A549 (cell line): ENCODE measurements at regions not wholly inside any gene's neighbourhood (a gene's known extent, or its start where the extent isn't known, plus 50 kb on each side); places are given as distances from the start of the nearest gene placed in this dataset.

Source experiments
- ATAC-seq, 2 experiments: fragments of 200-7000 bp in 1 of 2; fragments of >200 bp in 1 of 2; cut with Nextera tagmentation in 1 of 2; cut with Tn5 transposase in 1 of 2; 3 replicates each; pipeline versions ENCODE4 v1.8.0 to v1.9.1; 2018 to 2020; ENCODE audit warnings: mild to moderate bottlenecking in 1 of 2, moderate library complexity in 1 of 2
- CTCF ChIA-PET: fragments of 300-600 bp; sonication (Branson Sonifier 250); formaldehyde crosslinking; extraction: SDS; loops from one replicate; lab custom pipeline; 2021; ENCODE audit warnings: antibody characterized with exemption, inconsistent platforms; lab: Yijun Ruan, JAX
- POLR2A ChIA-PET: fragments of 350-600 bp; formaldehyde crosslinking; extraction: SDS; loops from one replicate; lab custom pipeline; 2021; ENCODE audit warnings: antibody characterized with exemption, inconsistent platforms; lab: Yijun Ruan, JAX
- DNase-seq, 2 experiments: peaks; one replicate each; pipeline versions ENCODE4 v3.0.0 to v3.0.0-alpha.2; 2011 to 2016; ENCODE audit warnings: low read depth in 1 of 2, low spot score in 1 of 2
- FAIRE-seq: peaks from 2 replicates; lab custom pipeline; 2011; peaks lifted over from hg19 to GRCh38; lab: Jason Lieb, UNC
- H3K27ac ChIP-seq, 2 experiments: fragments of >200 bp; sonication (Bioruptor Twin); formaldehyde crosslinking; 3 replicates each; pipeline ENCODE4 v1.5.1; 2016 to 2017
- H3K4me1 ChIP-seq: fragments of >200 bp; sonication (Bioruptor Twin); formaldehyde crosslinking; 3 replicates; pipeline ENCODE4 v1.6.1; 2016
- H3K4me2 ChIP-seq: fragments of >200 bp; sonication (Bioruptor Twin); formaldehyde crosslinking; 3 replicates; pipeline ENCODE4 v1.6.1; 2016
- H3K4me3 ChIP-seq: fragments of >200 bp; sonication (Bioruptor Twin); formaldehyde crosslinking; 3 replicates; pipeline ENCODE4 v1.5.1; 2016
- H3K9me3 ChIP-seq: fragments of >200 bp; sonication (Bioruptor Twin); formaldehyde crosslinking; 3 replicates; pipeline ENCODE4 v1.6.1; 2016
- ATOH8 ChIP-seq: fragments of 250-450 bp; sonication (Bioruptor Pico); IDR thresholded peaks from 2 replicates; pipeline ENCODE4 v1.5.0; 2020; ENCODE audit warnings: low read depth, mild to moderate bottlenecking, moderate library complexity
- BCL3 ChIP-seq: fragments of >200 bp; sonication (Bioruptor Twin); formaldehyde crosslinking; IDR thresholded peaks from 3 replicates; pipeline ENCODE4 v1.6.1; 2016
- BHLHE40 ChIP-seq: IDR thresholded peaks from 2 replicates; pipeline ENCODE4 v1.6.1; 2012; ENCODE audit warnings: low read depth, low read length, inconsistent platforms
- CBX2 ChIP-seq: fragments of 200-600 bp; sonication (generic); IDR thresholded peaks from 2 replicates; pipeline ENCODE4 v1.6.1; 2016; ENCODE audit warnings: low read depth, mild to moderate bottlenecking, borderline replicate concordance
- CEBPB ChIP-seq, 2 experiments: fragments of >200 bp in 1 of 2; sonication (Bioruptor Twin) in 1 of 2; formaldehyde crosslinking in 1 of 2; IDR thresholded peaks; 2 replicates each; pipeline ENCODE4 v1.6.1; 2012 to 2016
- CHD2 ChIP-seq: fragments of 150-350 bp; IDR thresholded peaks from 2 replicates; pipeline ENCODE4 v1.6.1; 2014; ENCODE audit warnings: low read length; ENCODE audit not compliant: partially characterized antibody
- CHD4 ChIP-seq: fragments of 200-600 bp; sonication (generic); IDR thresholded peaks from 2 replicates; pipeline ENCODE4 v1.6.1; 2016; ENCODE audit warnings: antibody characterized with exemption, mild to moderate bottlenecking, borderline replicate concordance
- CTCF ChIP-seq: fragments of >200 bp; sonication (Bioruptor Twin); formaldehyde crosslinking; IDR thresholded peaks from 3 replicates; pipeline ENCODE4 v1.5.1; 2016
- EHMT2 ChIP-seq: fragments of 200-600 bp; sonication (generic); IDR thresholded peaks from 2 replicates; pipeline ENCODE4 v1.6.1; 2016; ENCODE audit warnings: antibody characterized with exemption, low read depth, mild to moderate bottlenecking, moderate library complexity
- ELK1 ChIP-seq: fragments of 150-350 bp; IDR thresholded peaks from 2 replicates; pipeline ENCODE4 v1.6.1; 2014; ENCODE audit warnings: low read depth, mild to moderate bottlenecking, low read length
- ESRRA ChIP-seq: fragments of 150-350 bp; IDR thresholded peaks from 2 replicates; pipeline ENCODE4 v1.6.1; 2014; ENCODE audit warnings: mild to moderate bottlenecking, low read length, borderline replicate concordance
- FOSB ChIP-seq: fragments of 250-450 bp; sonication (Bioruptor Pico); IDR thresholded peaks from 2 replicates; pipeline ENCODE4 v1.5.0; 2020; ENCODE audit warnings: mild to moderate bottlenecking, moderate library complexity
- FOSL2 ChIP-seq, 2 experiments: fragments of 450-650 bp in 1 of 2; fragments of >200 bp in 1 of 2; sonication (Bioruptor Twin) in 1 of 2; formaldehyde crosslinking; IDR thresholded peaks; 2 replicates each; pipeline versions ENCODE4 v1.5.0 to v1.6.1; 2016 to 2020; ENCODE audit warnings: mild to moderate bottlenecking in 1 of 2, moderate library complexity in 1 of 2
- KDM5A ChIP-seq: fragments of 200-600 bp; sonication (generic); IDR thresholded peaks from 2 replicates; pipeline ENCODE4 v1.6.1; 2016; ENCODE audit warnings: antibody characterized with exemption, mild to moderate bottlenecking
- MAZ ChIP-seq: fragments of 150-350 bp; IDR thresholded peaks from 2 replicates; pipeline ENCODE4 v1.6.1; 2014; ENCODE audit warnings: antibody characterized with exemption, low read depth, low read length, borderline replicate concordance
- NPAS2 ChIP-seq: fragments of 250-450 bp; sonication (Bioruptor Pico); IDR thresholded peaks from 2 replicates; pipeline ENCODE4 v1.8.0; 2022; ENCODE audit warnings: mild to moderate bottlenecking, moderate library complexity, borderline replicate concordance
- PBX3 ChIP-seq: IDR thresholded peaks from 2 replicates; pipeline ENCODE4 v1.6.1; 2012
- PHF8 ChIP-seq: fragments of 200-600 bp; sonication (generic); IDR thresholded peaks from 2 replicates; pipeline ENCODE4 v1.6.1; 2016; ENCODE audit warnings: low read depth, mild to moderate bottlenecking, antibody characterized with exemption, moderate library complexity, borderline replicate concordance
- RNF2 ChIP-seq: fragments of 200-600 bp; sonication (generic); IDR thresholded peaks from 2 replicates; pipeline ENCODE4 v1.6.1; 2016; ENCODE audit warnings: low read depth, mild to moderate bottlenecking, antibody characterized with exemption, moderate library complexity, borderline replicate concordance
- ZSCAN20 ChIP-seq: fragments of 250-450 bp; sonication (Bioruptor Pico); IDR thresholded peaks from 2 replicates; pipeline ENCODE4 v1.8.0; 2022; ENCODE audit warnings: mild to moderate bottlenecking, moderate library complexity
- WGBS: methylation state at CpG from one replicate; pipeline ENCODE4 v1.1.6; 2017; ENCODE audit errors: missing lambda C conversion rate; 5-methylcytosine and 5-hydroxymethylcytosine counted together

GRCh38 chr1:88276163-88276562 lies 407.9 kb upstream of the PKN2 start:
- WGBS: 6% methylated on average over 4 of the region's 4 CpGs
- no peak for FAIRE-seq
- ChIA-PET CTCF (no interaction called here), POLR2A (no interaction called here)
- H3K4me3 ChIP-seq: no peak overlapping the region
- TF ChIP-seq BHLHE40 (no peak), FOSL2 (IDR thresholded peaks at IDR 0.05) (no peak), FOSL2 (CRISPR knock-in tag; IDR thresholded peaks at IDR 0.05) (0 out of 2 replicates have a peak, but pooled peaks have one; percentile 31)
- H3K27ac ChIP-seq: no peak overlapping the region
- peak; percentile 1 to 22 for DNase-seq
- no peaks in the 10 kb centered on the region for H3K9me3 ChIP-seq
- peak; percentile 31 to 50; a peak in 1 of 6 replicates for ATAC-seq
- peak overlapping the region; percentile 41 for H3K4me2 ChIP-seq
- no peaks in the 10 kb centered on the region for H3K4me1 ChIP-seq

- WGBS: 25% methylated on average over 2 of the region's 2 CpGs
- no peak for ATAC-seq
- Histone ChIP-seq H3K9me3 (no peaks in the 10 kb centered on the region), H3K27ac (no peak overlapping the region), H3K4me3 (no peak overlapping the region), H3K4me2 (no peak overlapping the region), H3K4me1 (no peaks in the 10 kb centered on the region)
- no peak for DNase-seq
- CTCF ChIA-PET: interaction anchor here (0.6 kb wide), 1 partner anchor 42 kb away, joined by 3 read pairs; no protein-coding TSS in a partner anchor
- TF ChIP-seq CBX2 (no peak), CEBPB (IDR thresholded peaks at IDR 0.05) (no peak), PHF8 (no peak), ESRRA (no peak), FOSB (CRISPR knock-in tag) (no peak), BCL3 (no peak), FOSL2 (IDR thresholded peaks at IDR 0.05) (no peak), FOSL2 (CRISPR knock-in tag; IDR thresholded peaks at IDR 0.05) (no peak), CHD4 (no peak), ZSCAN20 (CRISPR knock-in tag) (no peak), ELK1 (no peak), PBX3 (no peak), NPAS2 (CRISPR knock-in tag) (no peak), CTCF (no peak), ATOH8 (no peak), MAZ (no peak), EHMT2 (no peak), RNF2 (no peak), CHD2 (no peak), KDM5A (no peak)
- POLR2A ChIA-PET: no interaction called here
- FAIRE-seq: no peak
Observed at GRCh38 chr1:88284066-88284465, 400.0 kb upstream of the PKN2 start.
